Ascending aorta (tissue), 2 donors: ENCODE measurements at regions not wholly inside any gene's neighbourhood (a gene's known extent, or its start where the extent isn't known, plus 50 kb on each side); places are given as distances from the start of the nearest gene placed in this dataset.

Experiments
- DNase-seq, 2 donors: peaks; one replicate each; pipeline ENCODE4 v3.0.0-alpha.2; 2019; ENCODE audit warnings: low spot score in 2 of 2
- H3K27ac ChIP-seq, 2 donors: fragments of 200-600 bp; sonication (generic); one replicate each; pipeline ENCODE4 v1.5.1; 2016 to 2017; ENCODE audit warnings: mild to moderate bottlenecking in 1 of 2
- H3K27me3 ChIP-seq: fragments of 200-600 bp; sonication (generic); one replicate; pipeline ENCODE4 v1.5.1; 2017
- H3K36me3 ChIP-seq, 2 donors: fragments of 200-600 bp; sonication (generic); one replicate each; pipeline ENCODE4 v1.5.1; 2016
- H3K4me1 ChIP-seq, 2 donors: fragments of 200-600 bp; sonication (generic); one replicate each; pipeline ENCODE4 v1.5.1; 2016 to 2017; ENCODE audit warnings: mild to moderate bottlenecking in 1 of 2
- H3K4me3 ChIP-seq, 2 donors: fragments of 200-600 bp; sonication (generic); one replicate each; pipeline ENCODE4 v1.5.1; 2016 to 2017; ENCODE audit warnings: mild to moderate bottlenecking in 1 of 2
- H3K9me3 ChIP-seq, 2 donors: fragments of 200-600 bp; sonication (generic); one replicate each; pipeline ENCODE4 v1.5.1; 2016
- CTCF ChIP-seq, 3 experiments: fragments of 200-600 bp in 2 of 3; fragments of 450-650 bp in 1 of 3; sonication (generic) in 2 of 3; IDR thresholded peaks; one replicate each; pipeline ENCODE4 v1.5.1; 2016 to 2019; ENCODE audit warnings: antibody characterized with exemption in 3 of 3, mild to moderate bottlenecking in 1 of 3, moderate library complexity in 1 of 3
- intact Hi-C: fragments of 100-400 bp; cut with DNase I; formaldehyde crosslinking; loops from one replicate; pipeline ENCODE4 v1.15.1; 2023

GRCh38 chr4:87745064-87745807, 54.1 kb upstream of the IBSP start:
- no peak overlapping the region for H3K4me3 ChIP-seq
- H3K4me1 ChIP-seq = no peaks in the 10 kb centered on the region
- DNase-seq = no peak
- intact Hi-C loops = no loop called here
- no peak overlapping the region for H3K27ac ChIP-seq
- H3K36me3 ChIP-seq = no peaks in the 10 kb centered on the region
- no peaks in the 10 kb centered on the region for H3K9me3 ChIP-seq
- TF ChIP-seq CTCF (IDR thresholded peaks at IDR 0.05) = no peak
- no peaks in the 10 kb centered on the region for H3K27me3 ChIP-seq

- no peaks in the 10 kb centered on the region for H3K9me3 ChIP-seq
- no peak overlapping the region for H3K4me3 ChIP-seq
- no peaks in the 10 kb centered on the region for H3K4me1 ChIP-seq
- H3K27me3 ChIP-seq = no peaks in the 10 kb centered on the region
- H3K27ac ChIP-seq = no peak overlapping the region
- DNase-seq = no peak
- TF ChIP-seq CTCF (IDR thresholded peaks at IDR 0.05) = no peak
- intact Hi-C loops = no loop called here
- H3K36me3 ChIP-seq = no peaks in the 10 kb centered on the region
Observed at GRCh38 chr4:87746001-87746400, 53.4 kb upstream of the IBSP start.
